Vagina (tissue), 2 donors: ENCODE measurements at regions not wholly inside any gene's neighbourhood (a gene's known extent, or its start where the extent isn't known, plus 50 kb on each side); places are given as distances from the start of the nearest gene placed in this dataset.

ENCODE experiments used
- POLR2AphosphoS5 ChIP-seq, 2 donors: sonication (generic); formaldehyde crosslinking; IDR thresholded peaks; one replicate each; pipeline ENCODE4 v1.9.0; 2017; ENCODE audit warnings: antibody characterized with exemption in 2 of 2, mild to moderate bottlenecking in 2 of 2, low read depth in 1 of 2; ENCODE audit not compliant: insufficient read depth in 1 of 2
- TF ChIP-seq, protein P1 (sequence below), 3 experiments: fragments of 450-650 bp in 2 of 3; fragments of 200-600 bp in 1 of 3; sonication (generic) in 1 of 3; IDR thresholded peaks; one replicate each; pipeline ENCODE4 v1.5.1; 2017 to 2019; ENCODE audit warnings: antibody characterized with exemption in 3 of 3, mild to moderate bottlenecking in 2 of 3, moderate library complexity in 2 of 3

DNA sequence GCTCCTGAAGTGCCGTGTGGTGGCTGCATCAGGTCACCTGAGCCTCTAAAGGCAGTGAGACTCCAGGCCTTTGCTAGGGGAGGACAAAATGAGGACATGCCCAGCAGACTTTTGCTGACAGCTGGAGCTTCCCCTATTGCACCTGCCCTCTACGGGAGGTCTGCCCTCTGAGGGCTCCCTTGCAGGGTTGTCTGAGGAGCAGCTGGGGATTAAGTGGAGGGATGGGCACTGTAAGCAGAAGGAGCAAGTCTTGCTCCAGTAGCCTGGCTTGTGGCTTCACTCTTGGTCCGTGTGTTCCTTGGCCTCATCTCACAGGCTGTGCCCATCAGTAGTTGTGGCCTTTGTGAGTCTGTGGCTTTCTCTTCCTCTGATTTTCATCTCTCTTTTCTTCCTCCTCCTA lies 66.9 kb upstream of the NRXN3 start:
- no peak for TF ChIP-seq POLR2AphosphoS5 (IDR thresholded peaks at IDR 0.05; ENCODE audit: insufficient read depth in 1 of 2, low read depth in 1 of 2)
- TF ChIP-seq, protein P1, sequence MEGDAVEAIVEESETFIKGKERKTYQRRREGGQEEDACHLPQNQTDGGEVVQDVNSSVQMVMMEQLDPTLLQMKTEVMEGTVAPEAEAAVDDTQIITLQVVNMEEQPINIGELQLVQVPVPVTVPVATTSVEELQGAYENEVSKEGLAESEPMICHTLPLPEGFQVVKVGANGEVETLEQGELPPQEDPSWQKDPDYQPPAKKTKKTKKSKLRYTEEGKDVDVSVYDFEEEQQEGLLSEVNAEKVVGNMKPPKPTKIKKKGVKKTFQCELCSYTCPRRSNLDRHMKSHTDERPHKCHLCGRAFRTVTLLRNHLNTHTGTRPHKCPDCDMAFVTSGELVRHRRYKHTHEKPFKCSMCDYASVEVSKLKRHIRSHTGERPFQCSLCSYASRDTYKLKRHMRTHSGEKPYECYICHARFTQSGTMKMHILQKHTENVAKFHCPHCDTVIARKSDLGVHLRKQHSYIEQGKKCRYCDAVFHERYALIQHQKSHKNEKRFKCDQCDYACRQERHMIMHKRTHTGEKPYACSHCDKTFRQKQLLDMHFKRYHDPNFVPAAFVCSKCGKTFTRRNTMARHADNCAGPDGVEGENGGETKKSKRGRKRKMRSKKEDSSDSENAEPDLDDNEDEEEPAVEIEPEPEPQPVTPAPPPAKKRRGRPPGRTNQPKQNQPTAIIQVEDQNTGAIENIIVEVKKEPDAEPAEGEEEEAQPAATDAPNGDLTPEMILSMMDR (IDR thresholded peaks at IDR 0.05): no peak
